Cardiac septum (tissue), 1 donor: ENCODE measurements at regions not wholly inside any gene's neighbourhood (a gene's known extent, or its start where the extent isn't known, plus 50 kb on each side); places are given as distances from the start of the nearest gene placed in this dataset.
"Not testable (repeated sequence)": the region's sequence is repeated elsewhere in the genome, so short reads cannot be mapped to it uniquely, and the experiment has no call there.

Source experiments
- DNase-seq: peaks from one replicate; pipeline ENCODE4 v3.0.0-alpha.2; 2020; ENCODE audit warnings: low spot score
- intact Hi-C: fragments of 100-400 bp; cut with DNase I; formaldehyde crosslinking; loops from one replicate; pipeline ENCODE4 v1.14.0; 2022
- donor health status: DM: no; HTN: no; CAD: no.

DNA sequence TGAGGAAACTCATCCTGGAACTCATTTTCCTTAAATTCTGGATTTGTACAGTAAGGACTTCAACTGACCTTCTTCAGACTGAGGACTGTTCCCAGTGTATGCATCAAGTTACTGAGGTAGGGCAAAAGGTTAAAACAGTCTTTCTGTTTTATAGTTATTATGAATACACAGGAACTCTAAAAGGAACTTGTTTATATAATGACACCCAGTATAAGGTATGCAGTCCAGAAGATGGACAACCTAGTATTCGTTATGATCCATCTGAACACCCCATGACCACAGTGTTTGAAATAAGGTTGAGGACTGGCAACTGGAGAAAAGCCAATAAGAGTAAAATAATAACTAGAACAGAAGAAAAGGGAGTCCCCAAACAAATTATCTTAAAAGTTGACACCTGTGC, 779.9 kb upstream of the TMEM132C start:
- intact Hi-C loops, result no loop called here

DNA sequence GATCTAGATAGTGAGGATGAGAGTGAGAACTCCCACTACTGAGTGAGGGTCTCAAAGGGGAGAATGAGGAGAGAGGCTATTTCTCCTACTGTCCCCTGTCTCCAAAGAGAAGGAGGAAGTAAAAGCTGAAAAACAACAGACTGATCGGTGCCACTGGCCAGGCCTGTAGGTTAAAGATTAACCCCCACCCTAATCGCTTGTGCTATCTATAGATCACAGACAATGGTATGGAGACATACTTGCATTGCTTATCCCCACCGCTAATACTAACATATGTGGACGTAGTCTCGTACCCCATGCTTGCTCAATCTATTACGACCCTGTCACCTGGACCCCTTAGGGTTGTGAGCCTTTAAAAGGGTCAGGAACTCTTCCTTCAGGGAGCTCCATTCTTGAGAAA, 777.9 kb upstream of the TMEM132C start:
- intact Hi-C loops, result no loop called here
- DNase-seq, result no peak

More for the DNA sequence above, 779.9 kb upstream of the TMEM132C start:
- DNase-seq, result no peak

DNA sequence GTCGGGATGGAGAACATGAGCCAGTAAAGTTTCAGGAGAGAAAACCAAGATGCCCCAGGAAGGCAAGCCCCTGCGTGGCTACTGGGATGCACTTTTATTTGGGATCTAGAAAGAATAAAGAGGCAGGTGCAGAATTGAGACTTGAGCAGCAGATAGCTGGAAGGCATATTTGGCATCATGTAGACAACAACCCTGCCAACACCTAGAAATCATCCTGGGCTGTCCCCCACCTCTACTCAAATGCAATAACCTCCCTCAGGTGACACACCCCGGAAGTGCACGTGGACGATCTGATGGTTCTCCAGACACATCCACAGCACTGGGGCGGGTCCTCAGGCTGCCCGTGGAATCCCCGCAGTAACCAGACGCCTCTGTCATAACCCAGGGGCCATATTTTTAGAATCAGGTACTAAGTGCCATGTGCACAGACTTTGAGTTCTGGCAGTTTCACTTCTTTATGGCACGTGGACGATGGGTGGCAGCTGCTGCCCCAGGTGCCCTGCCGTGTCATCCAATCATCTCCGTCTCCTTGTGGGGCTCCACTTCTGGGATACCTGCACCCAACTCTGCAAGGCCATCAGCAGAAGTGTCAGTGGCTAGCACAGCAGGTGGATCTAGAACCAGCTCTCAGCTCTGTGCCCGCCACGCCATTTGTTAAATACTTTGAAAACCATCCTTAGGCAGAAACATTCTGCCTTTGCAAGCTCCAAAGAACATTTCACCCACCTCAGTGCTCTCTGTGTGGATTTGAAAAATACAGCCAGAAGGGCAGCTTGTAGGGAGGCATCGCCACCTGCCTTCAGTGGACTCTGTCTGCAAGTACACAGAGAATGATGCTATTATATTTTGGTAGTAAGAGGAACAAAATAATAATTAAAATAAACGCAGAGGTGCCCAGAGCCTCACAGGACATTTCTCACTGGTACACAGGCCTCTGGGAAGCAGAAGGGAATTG, 771.7 kb upstream of the TMEM132C start:
- intact Hi-C loops, result no loop called here
- DNase-seq, result no peak

DNA sequence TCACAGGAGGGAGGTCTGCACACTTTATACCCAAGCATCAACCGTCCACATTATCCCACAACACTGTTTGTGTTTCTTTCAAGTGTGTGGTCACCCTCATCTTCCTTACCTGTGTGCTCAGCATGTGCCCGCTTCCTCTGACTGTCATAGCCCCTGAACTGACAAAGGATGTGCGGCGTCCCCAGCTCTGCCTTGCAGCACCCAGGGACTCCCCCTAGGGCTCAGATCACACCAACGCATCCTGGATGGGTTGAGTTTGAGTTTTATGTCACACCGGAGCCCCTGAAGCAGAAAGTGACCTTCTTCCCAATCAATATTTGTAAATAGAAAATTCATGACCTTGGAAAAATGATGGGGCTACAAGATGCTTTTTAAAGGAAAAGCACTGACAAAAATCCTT, 770.7 kb upstream of the TMEM132C start:
- no peak for DNase-seq

DNA sequence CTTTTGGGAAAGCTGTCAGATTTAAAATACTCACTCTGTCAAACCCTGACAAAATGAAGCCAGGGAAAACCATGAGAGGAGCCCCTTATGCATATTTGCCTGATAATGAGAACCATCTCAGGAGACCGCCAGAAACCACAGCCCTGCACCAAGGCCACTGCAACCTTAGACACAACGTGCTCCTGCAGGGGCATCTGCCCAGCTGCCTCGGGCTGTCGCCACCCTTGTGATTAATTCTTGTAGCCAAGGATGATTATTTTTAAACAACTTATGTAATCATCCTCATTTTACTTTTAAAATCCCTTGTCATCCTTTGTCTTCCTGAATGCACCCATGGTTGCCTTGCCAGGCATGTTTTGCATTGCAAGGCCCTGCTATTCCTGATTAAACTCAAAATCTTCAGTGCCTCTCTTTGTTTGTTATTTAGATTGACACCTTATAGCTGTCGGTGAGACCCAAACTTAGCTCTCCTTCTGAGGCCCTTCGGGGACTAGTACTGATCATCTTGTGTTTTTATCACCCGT, 766.4 kb upstream of the TMEM132C start:
- intact Hi-C loops, result no loop called here
- DNase-seq, result no peak

More for the DNA sequence above, 770.7 kb upstream of the TMEM132C start:
- intact Hi-C loops, result no loop called here

DNA sequence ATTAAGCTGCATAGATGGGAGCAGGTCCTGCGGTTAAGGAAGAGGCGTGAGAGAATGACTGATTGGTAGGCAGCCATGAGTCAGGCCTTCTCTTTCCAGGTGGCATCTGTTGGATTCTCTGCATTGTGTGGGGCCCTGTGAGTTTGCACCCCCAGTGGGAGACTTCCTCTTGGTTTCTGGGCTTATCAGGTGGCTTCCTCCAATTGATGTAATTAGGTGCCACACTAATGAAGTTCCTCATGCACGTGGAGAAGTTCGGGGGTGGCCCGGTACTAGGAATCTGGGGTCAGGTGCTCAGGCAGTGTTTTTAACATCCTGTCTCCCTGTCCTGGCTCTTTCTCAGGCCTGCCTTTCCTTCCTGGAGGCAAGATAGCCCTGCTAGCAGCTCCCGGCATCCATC, 765.1 kb upstream of the TMEM132C start:
- no peak for DNase-seq
- intact Hi-C loops, result no loop called here

DNA sequence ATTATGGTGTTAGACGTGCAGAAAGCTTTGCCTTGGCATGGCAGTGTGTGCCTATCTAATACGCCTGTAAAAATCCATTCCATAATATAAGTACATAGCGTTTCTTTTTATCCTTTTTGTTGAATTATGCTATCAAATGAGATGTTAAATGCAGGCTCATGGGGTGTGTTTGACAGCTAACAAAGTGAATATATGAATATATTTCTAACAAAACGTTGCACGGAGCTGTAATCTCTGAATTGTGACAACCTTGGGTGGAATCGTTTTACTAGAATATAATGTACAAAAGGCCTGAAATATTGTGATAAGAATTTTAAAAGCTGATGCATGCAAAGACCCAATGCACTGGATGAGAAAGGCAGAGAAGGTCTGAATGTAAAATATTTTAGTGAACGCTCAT, 763.7 kb upstream of the TMEM132C start:
- no peak for DNase-seq
- intact Hi-C loops, result no loop called here

DNA sequence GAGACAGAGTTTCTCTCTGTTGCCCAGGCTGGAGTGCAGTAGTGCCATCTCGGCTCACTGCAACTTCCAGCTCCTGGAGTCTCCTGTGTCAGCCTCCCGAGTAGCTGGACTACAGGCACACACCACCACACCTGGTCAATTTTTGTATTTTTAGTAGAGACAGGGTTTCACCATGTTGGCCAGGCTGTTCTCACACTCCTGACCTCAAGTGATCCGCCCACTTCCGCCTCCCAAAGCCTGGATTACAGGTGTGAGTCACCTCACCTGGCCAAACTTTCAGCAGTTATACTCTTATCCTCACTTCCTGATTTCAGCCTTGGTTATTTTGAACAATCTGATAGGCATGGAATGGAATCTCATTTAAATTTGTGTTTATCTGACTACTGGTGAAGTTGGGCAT, 763.0 kb upstream of the TMEM132C start:
- intact Hi-C loops, DNase-seq: not testable (repeated sequence)

DNA sequence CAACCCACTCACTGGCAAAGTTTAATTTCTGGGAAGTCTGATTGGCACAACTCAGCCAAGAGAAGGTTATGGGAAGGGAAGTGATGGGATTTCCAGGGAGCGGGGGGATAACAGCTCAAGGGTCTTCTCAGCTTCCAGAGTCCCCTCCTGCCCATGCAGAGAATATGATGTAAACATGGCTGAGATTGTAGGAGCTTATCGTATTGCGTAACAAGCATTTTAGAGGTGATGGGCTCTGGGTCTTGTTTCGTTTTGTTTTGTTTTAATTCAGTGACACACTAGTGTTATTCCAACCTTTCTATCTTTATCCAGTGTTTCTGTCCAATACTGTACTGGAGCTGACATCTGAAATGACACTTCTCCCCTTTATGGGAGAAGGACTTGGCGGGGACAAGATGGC, 762.1 kb upstream of the TMEM132C start:
- intact Hi-C loops, result no loop called here
- no peak for DNase-seq

DNA sequence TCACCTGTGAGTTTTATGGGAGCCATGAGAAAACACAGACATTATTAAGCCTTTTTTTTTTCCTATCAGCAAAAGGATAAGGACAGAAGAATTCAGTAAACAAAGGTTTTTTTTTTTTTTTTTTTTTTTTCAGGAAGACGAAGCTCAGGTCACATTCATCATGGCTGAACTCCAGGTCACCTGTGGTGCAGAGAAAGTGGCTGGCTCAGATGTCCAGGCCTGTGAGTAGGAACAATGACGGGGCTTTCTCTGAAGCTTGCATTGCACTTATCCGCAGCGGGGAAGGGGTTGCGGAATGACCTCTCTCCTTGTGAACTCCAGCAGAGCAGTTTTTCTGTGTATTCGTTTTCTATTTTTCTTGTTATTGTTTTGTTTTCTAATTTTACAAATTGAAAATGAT, 759.6 kb upstream of the TMEM132C start:
- DNase-seq, result no peak
- intact Hi-C loops, result no loop called here

DNA sequence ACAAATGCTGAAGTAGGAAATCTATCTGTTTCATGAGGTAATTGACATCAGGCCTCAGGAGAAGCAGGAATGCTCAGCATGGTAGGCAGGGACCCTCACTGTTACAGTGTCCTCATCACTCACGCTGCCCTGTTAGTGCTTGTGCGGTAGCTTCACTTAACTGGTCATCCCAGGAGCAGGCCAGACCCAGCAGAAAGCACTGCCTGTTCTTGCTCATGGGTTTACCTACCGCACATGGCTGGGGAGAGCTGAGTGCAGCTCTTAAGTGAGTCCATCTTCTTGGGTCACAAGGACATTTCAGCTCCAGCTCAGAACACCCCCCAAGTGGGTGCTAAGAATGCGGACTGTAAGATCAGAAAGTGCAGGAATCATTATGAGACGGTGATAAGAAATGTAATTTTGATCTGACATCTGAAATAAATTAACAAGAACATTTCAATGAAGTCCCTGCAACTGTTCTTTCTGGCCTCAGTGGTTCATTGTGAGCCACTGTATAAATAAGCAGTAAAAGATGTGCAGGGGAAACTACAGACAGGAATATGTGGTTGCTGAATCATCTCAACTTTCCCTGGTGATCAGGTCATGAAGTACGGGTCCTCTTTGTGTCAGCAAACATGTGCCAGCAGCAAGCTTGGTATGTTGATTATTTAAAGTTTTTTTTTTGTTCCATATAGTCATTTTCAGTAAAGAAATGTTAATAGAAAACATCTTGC, 757.7 kb upstream of the TMEM132C start:
- intact Hi-C loops, result no loop called here
- DNase-seq, result no peak

DNA sequence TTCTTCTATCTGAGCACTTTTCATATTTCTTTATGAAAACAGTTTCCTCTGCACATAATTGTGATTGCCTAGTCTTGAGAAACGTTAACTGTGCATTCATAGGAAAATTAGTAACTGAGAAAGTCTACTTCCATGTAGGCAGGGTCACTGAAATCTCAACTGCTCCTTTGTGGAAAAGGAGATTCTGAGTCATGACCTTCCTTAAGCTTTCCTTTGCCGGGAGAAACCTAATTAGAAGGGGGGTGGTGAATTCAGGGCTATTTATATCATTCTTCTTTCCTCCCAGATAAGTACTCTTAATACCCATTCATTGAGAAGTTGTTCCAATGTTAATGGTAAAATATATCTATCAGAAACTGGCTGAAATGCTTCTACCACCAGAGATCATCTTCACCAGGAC, 751.0 kb upstream of the TMEM132C start:
- no peak for DNase-seq
- intact Hi-C loops, result no loop called here

DNA sequence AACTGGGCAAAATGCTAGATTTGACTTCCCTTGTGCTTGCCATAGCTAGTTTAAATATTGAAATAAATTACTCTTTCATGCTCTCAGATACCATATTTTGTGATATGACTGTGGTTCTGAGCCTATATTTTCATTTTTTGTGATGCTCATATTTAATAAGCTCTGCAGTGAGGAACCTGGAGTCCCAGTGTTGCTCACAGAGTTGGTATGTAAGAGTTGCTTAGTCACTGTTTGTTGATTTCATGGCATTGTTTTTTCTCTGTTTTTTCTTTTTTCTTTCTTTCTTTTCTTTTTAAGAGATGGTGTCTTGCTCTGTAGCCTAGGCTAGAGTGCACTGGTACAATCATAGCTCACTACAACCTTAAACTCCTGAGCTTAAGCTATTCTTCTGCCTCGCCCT, 750.5 kb upstream of the TMEM132C start:
- intact Hi-C loops, result no loop called here
- DNase-seq, result no peak

DNA sequence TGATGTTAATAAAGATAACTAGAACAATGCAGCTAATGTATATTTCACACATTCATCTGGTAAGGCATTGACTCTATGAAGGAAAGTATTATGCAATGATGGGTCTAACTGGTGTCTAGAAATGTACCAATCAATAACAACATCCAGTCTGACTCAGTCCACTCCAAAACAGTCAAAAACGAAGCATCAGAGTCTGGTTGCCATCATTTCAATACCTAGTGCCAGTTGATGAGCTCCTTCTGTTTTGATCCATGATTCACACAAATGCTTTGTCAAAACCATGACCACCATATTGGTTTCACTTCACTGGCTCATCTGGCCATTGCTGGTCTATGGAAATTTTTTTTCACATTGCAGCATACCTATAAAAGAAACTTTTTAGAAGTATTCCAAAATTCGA, 747.2 kb upstream of the TMEM132C start:
- intact Hi-C loops, result no loop called here
- DNase-seq, result no peak

DNA sequence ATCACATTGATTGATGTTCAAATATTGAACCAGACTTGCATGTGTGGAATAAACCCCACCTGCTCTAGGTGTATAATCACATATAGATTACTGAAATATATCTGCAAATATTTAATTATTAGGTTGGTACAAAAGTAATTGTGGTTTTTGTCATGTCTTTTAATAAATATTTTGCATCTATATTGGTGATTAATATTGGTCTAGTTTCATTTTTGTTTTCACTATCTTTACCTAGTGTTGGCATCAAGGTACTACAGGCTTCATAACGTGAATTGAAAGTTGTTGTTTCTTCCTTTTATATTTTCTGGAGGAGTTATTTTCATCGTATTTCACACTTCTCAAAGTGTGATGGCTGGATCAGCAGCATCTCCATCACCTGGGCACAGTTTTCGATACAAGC, 740.0 kb upstream of the TMEM132C start:
- intact Hi-C loops, result no loop called here
- DNase-seq, result no peak

DNA sequence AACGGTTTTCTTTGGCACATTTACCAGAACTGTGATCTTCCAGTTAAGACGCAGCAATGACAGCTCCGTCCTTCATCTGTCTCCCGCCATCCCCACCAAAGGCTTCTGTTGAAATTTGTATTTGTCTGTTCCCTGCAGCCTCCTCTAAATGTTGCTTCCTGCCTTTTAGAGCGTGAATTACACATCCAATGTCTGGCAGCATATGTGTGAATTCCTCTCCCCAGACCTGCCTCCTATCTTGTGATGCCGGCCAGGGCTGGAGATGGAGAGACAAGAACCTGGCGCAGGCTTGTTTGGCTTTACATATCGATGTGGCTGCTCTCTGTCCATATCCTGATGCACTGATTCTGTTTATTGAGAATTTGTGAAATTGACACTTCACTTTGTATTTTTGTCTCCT, 738.4 kb upstream of the TMEM132C start:
- intact Hi-C loops, result no loop called here
- DNase-seq, result no peak

DNA sequence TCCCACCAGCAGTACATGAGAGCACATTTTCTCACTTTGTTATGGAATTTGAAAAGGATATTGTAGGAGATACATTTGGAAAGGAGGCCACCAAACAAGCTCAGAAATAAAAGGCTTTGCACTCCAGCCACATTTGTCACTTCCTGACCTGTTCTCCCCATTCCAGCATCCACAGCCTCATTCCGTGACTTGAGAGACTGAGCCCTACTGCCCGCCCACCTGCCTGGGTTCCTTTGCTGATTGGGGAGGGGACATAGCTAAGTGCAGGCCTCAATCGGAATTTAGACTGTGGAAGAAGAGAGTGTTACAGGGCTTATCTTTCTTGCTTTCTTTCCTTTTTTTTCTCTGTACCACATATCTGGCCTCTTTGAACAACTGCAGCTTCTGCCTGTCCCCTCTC, 735.4 kb upstream of the TMEM132C start:
- intact Hi-C loops, result no loop called here
- DNase-seq, result no peak

DNA sequence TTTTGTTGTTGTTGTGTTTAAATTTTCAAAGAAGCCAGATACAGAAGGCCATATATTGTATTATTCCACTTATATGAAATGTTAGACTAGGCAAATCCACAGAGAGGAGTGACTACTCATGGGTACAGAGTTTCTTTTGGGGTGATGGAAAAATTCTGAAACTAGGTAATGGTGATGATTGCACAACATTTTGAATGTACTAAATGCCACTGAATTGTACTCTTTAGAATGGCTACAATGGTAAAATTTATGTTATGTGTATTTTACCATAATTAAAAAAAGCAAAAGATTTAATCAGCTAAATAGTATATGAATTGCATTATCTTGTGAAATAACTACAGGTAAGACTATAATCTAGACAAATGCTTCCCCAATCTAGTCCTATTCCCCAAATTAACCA, 733.6 kb upstream of the TMEM132C start:
- DNase-seq, result no peak
- intact Hi-C loops, result no loop called here

DNA sequence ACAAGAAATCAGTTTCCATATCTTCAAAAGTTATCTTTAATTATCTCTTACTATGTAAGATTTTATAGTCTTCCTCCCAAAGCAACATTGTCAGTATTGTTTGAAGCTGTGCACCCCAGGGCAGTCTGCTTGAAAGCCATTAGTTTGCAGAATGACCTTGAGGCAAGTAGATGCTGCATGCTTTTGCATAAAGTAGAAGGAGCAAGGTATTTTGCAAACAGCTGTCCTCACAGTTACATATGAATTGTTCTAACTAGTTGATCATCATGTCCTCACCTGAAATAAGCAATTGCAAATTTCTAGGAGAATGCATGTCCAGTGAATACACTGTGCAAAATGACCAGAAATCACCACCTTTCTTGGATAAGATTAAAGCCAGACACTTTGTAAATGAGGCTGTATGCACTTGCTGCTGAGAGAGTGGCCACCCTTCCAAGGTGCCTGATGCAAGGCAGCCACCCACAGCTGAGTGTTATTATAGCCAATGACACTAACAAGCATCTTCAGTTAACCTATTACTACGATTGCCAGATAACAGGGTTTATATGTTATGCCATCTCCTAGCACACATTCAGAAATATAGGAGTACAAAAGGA, 730.0 kb upstream of the TMEM132C start:
- DNase-seq, result no peak
- intact Hi-C loops, result no loop called here

DNA sequence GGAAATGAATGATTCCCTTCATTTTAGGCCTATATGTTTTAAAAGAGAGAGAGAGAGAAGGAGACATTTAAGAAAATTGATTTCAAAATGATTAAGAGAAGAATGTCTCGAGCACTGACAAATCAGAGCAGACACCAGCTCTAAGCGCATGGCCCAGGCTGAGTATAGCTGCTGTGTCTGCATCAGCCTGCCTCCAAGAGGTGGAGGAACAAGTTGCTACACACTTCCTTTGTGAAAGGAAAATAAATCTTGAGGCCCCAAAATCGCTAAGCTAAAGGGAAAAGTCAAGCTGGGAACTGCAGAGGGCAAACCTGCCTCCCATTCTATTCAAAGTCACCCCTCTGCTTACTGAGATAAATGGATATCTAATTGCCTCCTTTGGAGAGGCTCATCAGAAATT, 728.7 kb upstream of the TMEM132C start:
- no peak for DNase-seq
- intact Hi-C loops, result no loop called here
